Fibroblast of villous mesenchyme (primary cell): ENCODE measurements at regions not wholly inside any gene's neighbourhood (a gene's known extent, or its start where the extent isn't known, plus 50 kb on each side); places are given as distances from the start of the nearest gene placed in this dataset.

Experiments used
- DNase-seq: peaks from one replicate; pipeline ENCODE4 v3.0.0-alpha.2; 2010; ENCODE audit warnings: low read depth
- H3K4me3 ChIP-seq: 2 replicates; pipeline ENCODE4 v1.5.1; 2011; ENCODE audit warnings: low read depth, mild to moderate bottlenecking, low read length
- CTCF ChIP-seq: IDR thresholded peaks from 2 replicates; pipeline ENCODE4 v1.5.1; 2012; ENCODE audit warnings: low read depth, mild to moderate bottlenecking, low read length; ENCODE audit not compliant: insufficient read depth

GRCh38 chr2:24439971-24440340 is 51.1 kb upstream of the NCOA1 start:
- TF ChIP-seq CTCF = no peak
- no peak for DNase-seq
- no peak overlapping the region for H3K4me3 ChIP-seq

DNA sequence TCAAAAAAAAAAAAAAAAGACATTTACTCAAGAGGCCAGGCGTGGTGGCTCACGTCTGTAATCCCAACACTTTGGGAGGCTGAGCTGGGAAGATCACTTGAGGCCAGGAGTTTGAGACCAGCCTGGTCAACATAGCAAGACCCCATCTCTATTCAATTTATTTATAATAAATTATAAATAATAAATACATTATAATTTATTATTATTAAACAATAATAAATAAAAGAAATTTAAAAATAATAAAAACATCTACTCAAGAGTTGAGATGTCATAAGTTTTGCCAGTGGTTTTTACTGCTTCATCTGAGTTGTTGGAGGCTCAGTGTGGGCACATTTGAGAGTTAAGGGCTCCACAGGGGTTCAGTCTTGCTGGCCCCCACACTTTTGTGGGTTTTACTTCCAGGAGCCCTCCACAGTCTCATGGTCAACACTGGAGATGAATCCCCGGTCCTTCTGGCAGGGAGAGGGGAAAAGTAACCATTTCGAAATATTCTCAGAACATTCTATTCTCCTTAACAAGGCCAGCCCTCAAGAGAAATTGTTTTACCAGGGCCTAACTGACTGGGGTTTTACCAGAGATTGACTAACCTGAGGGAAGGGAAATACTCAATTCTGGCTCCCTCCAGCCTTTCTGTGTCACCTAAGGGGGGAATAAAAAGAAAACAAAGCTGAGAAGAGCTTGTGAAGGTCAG is 51.6 kb upstream of the NCOA1 start:
- H3K4me3 ChIP-seq = no peak overlapping the region
- DNase-seq = no peak
- TF ChIP-seq CTCF = no peak

DNA sequence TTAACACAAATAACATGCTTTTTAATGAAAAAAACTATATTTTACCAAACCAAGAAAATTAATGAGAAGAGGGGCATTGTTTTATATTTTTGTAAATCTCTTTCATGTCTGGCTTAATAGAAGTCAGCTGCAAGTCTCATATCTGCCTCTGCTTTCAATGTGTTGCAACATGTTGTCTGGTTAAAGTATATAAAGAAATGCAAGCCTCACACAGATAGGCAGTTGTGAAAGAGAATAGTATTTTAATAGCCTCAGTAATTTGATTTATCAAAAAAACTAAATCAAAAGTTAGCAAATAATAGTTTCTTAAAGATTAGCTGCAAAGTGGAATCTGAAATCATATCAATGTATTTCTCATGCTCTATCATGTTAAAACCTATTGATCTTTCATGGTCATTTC is 52.9 kb upstream of the NCOA1 start:
- DNase-seq = peak; percentile 58
- no peak for TF ChIP-seq CTCF
- no peak overlapping the region for H3K4me3 ChIP-seq

DNA sequence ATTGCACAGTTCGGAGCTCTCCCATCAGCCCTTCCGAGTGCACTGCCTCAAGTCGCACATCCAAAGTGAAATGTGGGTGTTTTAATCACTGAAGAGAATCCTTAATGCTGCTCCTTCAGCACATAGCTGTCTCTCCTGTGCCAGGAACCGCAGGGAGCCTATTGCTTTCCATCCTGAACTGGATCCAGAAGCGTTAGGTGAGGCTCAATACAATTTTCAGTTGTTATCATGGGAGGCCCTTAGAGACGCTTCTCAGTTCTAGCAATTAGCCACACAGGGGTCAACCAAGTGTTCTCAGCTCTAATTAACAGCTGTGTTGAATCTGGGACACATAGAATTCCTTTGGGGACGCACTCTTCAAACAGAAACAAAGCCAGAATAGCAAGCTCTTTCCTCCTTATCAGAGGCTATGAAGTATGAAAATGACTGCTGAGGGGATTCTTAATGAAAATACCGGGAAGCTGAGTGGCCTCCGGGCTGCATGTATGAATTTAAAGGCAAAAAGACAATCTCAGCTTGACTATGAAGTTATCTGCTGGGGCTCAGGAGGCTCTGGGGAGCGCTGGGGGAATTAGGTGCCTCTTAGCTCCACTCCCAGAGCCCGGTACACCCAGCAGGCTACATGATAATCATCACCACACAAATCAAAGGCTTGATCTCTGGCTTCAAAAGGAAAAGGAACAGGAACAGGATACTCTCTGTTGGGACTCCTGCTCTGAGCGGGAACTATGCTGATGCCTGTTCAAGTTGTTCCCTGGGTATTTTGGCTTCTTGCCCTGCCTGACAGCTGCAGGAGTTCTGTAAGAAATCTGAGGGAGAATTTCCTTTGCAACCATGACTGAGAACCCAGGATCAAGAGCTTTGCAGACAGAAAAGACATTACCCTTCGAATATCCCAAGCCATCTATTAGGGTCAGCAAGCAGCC is 55.4 kb upstream of the NCOA1 start:
- no peak for TF ChIP-seq CTCF
- DNase-seq = peak; percentile 50
- H3K4me3 ChIP-seq = no peak overlapping the region

GRCh38 chr2:24434541-24434940 is 56.5 kb upstream of the NCOA1 start:
- DNase-seq = no peak
- no peak for TF ChIP-seq CTCF
- H3K4me3 ChIP-seq = no peak overlapping the region

- no peak overlapping the region for H3K4me3 ChIP-seq
- no peak for TF ChIP-seq CTCF
- no peak for DNase-seq
These were observed 58.3 kb upstream of the NCOA1 start for GRCh38 chr2:24432735-24433134.
